GM18511 (cell line): ENCODE measurements at regions not wholly inside any gene's neighbourhood (a gene's known extent, or its start where the extent isn't known, plus 50 kb on each side); places are given as distances from the start of the nearest gene placed in this dataset.
A peak's percentile ranks its signal among the peaks of the same experiment; 100 is the strongest.

ENCODE experiments used
- ATAC-seq: cut with Tn5 transposase; IDR thresholded peaks from one replicate; pipeline ENCODE4 v1.9.1; 2021; ENCODE audit warnings: mild to moderate bottlenecking, moderate library complexity; ENCODE audit not compliant: unreplicated experiment

- no peak for ATAC-seq
These were observed 127.0 kb downstream of the MCHR2 start for GRCh38 chr6:99867026-99867425.

- ATAC-seq = peak; percentile 94
These were observed 125.8 kb downstream of the MCHR2 start for GRCh38 chr6:99868074-99868702.
